ENCODE measurements at regions not wholly inside any gene's neighbourhood (a gene's known extent, or its start where the extent isn't known, plus 50 kb on each side); places are given as distances from the start of the nearest gene placed in this dataset.
A peak's percentile ranks its signal among the peaks of the same experiment; 100 is the strongest.
"Not testable (repeated sequence)": the region's sequence is repeated elsewhere in the genome, so short reads cannot be mapped to it uniquely, and the experiment has no call there.

DNA sequence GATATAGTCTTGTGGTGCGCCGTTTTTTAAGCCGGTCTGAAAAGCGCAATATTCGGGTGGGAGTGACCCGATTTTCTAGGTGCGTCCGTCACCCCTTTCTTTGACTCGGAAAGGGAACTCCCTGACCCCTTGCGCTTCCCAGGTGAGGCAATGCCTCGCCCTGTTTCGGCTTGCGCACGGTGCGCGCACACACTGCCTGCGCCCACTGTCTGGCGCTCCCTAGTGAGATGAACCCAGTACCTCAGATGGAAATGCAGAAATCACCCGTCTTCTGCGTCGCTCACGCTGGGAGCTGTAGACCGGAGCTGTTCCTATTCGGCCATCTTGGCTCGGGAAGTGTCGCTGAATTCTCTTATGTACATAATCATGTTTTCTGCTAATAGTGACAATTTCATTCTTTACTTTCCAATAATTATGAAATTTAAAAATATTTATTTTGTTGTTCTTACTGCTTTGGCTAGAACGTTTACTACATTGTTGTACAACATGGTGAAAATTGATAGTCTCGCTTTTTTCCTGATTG, 61.2 kb upstream of the MINDY3 start:
- DNase-seq: not testable (repeated sequence)

DNA sequence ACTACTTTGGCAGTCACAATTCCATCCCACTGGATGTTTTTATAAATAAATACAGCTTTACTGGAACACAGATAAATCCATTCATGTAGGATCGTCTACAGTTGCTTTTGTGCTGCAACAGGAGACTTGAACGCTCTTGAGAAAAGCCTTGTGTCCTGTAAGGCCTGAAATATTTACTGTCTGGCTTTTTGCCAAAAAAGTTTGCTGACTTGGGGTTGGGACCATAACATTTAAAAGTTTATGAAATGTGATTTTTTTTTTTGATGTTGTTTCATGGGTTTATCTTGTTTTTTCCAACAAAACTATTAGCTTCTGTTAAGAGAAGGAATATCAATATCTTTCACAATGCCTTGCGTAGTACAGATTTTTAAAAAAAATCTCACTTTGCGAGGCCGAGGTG, 71.1 kb upstream of the MINDY3 start:
- no peak for DNase-seq

DNA sequence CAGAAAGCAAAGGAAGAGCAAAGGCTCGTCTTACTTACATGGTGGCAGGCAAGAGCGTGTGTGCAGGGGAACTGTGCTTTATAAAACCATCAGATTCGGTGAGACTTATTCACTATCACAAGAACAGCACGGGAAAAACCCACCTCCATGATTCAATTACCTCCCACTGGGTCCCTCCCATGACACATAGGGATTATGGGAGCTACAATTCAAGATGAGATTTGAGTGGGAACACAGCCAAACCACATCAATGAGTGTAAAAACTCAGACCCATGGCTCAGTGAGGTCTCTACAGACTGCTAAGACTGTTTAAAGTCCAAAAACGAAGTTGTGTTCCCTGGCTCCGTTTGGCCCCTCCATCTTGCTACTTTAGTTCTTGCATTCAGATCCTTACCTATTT, 79.2 kb upstream of the MINDY3 start:
- DNase-seq: peak; percentile 0

DNA sequence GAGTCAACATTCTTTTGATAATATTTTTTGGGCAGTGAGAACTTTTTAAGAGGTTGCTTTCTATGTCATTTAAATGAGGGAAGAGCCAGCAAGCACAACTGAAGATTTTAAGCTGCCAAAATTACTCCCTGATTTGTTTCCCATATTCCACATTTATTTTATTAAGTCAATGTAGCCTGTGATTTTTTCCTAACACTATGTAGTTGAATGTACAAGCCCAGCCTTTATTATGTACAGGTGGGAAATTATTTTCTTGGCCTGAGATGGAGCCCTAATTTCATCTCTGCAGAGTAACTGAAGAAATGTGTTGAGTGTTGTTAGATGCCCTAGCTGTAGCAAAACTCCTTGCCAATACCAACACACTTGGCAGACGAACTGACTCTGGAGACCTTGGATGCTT, 83.1 kb upstream of the MINDY3 start:
- DNase-seq: no peak

DNA sequence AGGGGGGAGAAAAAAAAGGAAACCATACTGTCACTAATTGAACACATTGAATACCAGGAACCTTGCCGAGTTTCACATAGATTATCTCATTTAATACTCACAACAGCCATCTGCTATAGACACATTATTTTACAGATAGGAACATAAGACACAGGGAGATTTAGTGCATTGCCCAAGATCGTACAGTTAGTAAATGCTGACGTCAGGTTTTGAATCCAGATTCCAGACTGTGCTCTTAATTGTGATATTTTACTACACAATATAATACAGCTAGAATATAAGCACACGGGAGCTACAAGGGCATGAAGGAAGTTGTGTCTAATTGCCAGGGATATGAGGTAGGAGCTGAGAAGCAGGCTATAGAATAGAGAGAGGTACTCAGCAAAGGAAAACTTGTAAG, 93.9 kb upstream of the MINDY3 start:
- DNase-seq: no peak

DNA sequence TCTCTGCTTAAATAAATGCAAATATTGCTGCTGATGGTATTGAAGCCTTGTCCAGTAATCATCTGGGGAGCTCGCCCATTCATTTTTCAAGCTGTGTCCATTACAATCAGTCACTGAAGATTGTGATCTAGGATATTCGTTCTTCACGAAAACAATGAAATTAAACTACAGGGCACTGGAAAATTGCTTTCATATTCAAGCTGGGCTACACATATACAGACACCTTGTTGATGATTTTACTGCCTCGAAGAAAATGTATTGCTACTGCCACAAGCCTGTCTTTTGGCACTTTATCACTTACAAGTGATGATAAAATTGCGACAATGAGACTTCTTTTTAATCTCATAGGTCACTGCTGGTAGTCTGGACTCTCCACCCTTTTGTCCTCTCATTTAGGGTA, 100.0 kb upstream of the MINDY3 start:
- no peak for DNase-seq

DNA sequence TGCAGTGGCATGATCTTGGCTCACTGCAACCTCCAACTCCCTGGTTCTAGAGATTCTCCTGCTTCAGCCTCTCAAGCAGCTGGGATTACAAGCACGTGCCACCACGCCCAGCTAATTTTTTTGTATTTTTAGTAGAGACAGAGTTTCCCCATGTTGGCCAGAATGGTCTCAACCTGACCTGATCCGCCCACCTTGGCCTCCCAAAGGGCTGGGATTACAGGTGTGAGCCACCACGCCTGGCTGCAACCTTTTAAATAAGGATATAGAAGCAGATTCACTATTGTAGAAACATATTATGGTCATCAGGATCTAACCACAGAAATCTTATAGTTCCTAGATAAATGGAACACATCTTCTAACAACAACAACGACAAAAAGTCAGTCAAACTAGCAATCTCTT, 112.4 kb upstream of the MINDY3 start:
- DNase-seq: not testable (repeated sequence)

DNA sequence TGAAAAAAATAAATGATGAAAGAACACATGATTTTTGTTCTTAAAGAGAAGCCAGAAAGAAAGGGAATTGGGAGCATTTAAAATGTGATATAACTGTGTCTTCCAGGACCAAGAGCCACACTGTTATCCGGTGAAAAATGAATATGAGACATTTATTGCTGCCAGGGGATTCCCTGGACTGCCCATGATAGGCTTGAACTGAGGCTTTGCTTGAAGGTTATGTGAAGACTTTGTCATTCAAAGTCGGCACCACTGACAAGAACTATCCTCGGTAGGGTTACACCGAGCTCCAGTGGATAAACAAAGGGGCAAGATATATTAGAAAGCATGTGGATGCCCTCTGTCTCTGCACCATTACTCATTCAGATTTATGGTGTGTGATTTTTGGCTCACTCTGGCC, 125.4 kb upstream of the MINDY3 start:
- DNase-seq: no peak

DNA sequence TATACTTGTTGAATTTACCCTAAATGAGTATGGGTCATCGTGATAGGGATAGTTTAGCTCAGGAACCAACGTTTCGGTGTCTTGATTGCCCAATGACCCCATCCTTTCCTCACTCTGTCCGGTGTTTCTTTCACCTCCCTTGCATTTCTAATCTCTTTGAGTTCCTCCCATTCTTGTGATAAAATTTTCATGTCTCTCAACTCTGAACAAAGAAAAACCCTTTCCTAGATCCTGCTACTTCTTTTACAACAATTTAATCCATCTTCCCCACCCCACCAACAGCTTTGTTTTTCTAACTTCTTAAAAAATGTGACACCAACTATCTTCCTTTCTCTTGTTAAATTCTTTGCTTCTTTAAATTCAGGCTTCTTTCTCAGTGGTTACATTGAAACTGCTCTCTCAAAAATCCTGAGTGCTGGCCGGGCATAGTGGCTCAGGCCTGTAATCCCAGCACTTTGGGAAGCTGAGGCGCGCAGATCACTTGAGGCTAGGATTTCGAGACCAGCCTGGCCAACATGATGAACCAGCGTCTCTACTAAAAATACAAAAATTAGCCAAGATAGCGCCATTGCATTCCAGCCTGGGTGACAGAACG, 130.3 kb upstream of the MINDY3 start:
- no peak for DNase-seq

DNA sequence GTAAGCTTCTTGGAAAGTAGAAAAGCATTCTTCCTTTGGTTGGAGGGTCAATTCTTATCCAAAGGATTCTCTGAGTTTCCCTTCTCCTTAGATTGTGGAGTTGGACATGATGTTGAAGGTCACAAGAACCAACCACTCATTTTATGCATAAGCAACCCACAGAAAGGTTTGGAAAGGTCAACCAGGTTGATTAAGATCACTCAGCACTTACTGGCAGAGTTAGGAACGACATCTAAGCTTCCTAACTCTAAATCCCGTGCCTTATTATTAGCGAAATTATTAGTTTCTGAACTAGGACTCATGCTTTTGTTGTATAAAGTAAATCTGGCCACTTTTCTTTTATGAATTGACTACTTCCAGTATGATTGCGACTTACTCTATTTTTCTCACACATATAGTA, 137.0 kb upstream of the MINDY3 start:
- no peak for DNase-seq

DNA sequence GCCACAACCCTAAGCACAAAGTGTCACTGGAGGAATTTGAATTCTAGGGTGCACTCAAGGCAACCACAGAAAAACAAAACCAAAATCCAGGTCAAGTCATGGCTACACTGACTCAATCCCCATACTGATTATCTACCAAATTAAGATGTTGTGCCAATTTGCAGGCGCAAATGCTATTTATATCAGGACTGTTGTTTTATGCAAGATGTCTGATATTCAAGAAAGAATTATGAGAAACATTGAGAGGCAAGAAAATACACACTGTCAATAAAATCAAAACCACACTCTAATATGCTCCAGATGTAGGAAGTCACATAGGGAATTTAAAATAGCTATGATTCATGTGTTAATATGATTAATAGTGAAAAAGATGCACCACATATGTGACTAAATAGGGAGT, 141.3 kb upstream of the MINDY3 start:
- DNase-seq: no peak

DNA sequence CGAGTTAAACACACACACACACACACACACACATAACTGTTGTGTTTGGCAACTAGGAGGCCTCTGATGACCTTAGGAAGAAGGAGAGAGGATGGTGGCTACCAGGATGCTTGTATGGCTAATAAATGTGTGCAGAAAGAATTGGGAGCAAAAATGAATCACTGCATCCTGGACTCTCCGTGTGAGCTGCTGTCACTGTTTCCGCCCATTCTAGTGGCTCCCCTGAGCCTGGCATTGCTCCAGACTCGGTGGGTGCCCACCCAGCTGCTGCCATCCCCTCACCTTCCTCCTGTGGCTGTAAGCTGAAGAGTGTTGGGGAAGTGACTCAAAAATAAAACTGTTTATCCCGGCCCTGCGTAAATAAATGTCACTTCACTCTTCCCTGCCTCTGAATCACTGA, 149.5 kb upstream of the MINDY3 start:
- no peak for DNase-seq

DNA sequence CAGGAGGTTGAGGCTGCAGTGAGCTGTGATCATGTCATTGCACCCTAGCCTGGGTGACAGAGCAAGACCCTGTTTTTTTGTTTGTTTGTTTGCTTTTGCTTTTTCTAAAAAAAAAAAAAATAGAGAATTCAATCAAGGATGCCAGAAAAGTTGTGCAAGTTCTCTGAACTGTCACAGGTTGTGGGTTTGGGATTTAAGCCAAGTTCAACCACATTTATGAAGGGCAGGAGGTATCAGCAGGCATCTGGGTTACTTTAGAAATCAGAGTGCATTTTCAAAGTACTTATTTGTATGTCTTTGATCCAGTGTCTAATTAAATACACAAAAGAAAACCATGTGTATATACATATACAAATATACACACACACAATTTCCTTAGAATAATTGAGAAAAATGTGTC, 151.2 kb upstream of the MINDY3 start:
- DNase-seq: no peak

DNA sequence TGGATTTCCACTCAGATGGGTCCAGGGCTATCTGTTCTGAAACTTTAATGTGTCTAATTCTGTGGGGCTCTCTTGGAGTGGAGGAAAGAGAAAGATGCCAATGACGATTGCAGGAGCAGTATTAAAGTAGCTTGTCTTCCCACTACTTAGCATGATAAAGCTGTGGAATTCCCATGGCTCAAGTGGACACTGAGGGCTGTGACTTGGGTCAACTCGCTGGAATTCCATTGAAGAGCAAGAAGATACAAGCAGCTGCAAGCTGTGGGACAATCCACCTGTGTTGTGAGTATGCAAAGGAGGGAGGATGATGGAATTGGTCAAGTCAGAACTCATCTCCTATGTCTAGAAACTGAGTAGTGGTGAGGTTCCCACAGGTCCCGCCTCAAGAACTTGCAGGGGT, 154.2 kb upstream of the MINDY3 start:
- no peak for DNase-seq

DNA sequence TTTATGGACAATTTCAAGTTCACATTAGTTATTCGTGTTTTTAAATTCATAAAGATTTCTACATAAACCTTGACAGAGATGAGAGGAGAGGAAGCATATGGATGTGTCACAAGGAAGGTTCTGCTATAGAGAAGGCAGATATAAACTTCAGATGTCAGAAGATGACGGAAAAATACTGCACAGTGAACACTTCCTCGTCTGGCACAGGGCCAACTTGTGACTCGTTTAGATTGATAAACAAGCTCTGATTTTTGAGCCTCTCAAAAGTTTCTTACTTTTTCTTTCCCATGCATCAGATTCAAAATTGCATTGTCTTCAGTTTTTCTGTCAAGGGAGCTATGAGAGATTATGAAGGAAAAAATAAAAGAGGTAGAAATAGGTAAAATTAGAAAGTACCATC, 156.4 kb upstream of the MINDY3 start:
- no peak for DNase-seq

DNA sequence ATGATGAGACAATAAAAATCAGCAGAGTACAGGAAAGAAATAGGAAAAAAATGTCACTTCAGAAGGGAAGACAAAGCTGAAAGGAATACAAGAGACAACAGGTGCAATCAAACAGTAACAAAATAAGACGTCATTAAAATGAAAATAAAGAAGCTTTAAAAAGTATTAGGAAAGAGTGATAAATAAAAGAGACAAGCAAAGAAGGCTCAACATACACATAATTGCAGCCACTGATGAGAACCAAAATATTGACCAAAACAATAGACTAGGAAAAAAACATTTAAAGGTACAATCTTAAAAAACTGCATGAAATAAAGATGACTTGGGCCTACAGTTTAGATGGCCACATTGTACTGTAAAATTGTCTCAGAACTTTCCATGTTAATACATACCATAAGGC, 160.5 kb upstream of the MINDY3 start:
- no peak for DNase-seq

DNA sequence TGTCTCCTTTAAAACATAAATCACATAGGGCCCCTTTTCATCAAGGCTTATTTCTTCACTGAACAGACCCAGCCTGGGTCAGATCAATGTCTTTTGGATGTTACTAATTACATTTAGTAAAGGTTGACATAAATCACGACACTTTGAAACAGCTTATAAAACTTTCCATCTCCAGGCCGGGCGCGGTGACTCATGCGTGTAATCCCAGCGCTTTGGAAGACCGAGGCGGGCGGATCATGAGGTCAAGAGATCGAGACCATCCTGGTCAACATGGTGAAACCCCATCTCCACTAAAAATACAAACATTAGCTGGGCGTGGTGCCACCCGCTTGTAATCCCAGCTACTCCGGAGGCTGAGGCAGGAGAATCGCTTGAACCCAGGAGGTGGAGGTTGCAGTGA, 166.5 kb upstream of the MINDY3 start:
- DNase-seq: not testable (repeated sequence)

DNA sequence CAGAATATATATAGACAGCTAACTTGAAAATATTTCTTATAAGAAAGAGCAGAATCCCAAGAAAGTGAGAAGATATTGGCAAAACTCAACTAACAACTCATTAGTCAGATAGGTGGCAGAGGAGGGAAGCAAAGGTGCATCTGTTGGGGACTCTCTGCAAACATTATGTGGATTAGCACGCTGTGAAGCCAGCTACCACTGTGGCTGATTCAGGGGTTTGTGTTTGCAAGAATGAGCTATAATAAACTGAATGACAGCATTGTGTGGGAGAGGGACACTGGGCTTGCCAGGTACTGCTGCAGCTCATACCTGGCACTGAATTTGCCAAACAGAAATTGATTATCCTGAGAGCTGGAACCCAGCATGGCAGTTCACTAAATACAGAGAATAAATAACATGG, 170.3 kb upstream of the MINDY3 start:
- DNase-seq: no peak

DNA sequence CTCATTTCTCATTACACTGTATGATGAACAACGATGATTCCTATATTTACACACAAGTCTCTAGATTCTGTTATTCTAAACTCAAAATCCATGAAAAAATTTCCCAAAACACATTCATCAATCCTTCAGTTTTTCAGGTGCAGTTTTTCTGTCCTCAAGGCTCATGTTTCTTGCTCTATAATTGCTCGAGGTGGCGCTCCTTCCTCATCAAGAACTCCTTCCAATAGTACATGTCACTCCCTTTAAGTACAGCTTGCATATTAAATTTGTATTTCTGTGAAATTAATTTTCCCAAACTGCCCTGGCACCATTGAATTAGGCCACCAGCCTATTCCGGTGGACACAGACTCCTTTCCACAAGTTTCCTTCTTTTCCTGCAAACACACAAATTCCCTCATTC, 188.7 kb upstream of the MINDY3 start:
- no peak for DNase-seq

DNA sequence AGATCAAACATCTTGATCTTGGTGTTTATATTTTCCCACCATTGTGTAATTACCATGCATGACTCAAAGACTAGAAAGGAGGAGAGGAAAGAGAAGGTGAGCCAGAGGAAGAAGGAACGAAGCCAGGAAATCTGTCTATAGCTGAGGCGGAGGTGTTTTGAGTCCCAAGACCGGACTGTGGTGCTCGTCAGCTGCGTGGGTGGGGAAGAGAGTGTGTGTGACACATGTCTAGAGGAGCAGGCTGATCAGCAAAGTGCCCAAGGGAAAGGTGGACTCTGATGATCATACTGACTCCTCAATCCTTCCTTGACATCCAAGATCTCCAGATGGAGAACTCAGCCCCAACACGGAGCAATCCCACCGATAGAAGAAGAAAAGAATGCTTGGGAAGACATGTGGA, 189.5 kb upstream of the MINDY3 start:
- DNase-seq: no peak

DNA sequence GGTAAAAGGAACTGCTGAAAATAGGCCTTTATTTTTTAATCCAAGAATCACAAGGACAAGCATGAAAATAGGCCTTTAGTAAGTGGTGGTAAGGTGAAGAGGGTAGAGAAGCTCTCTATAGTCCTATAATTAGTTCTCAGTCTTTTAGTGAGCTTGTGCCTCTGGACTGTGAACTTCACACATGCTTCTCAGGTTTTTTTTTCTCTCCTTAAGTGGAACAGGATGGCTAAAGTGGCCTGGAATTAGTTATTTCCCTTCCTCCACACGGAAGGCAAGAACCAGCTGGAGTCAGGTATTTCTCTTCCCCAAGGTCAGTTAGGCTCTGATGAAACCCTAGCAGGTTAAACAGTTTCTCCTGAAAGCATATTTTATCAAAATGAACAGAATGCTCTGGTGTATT, 203.0 kb upstream of the MINDY3 start:
- DNase-seq: no peak

DNA sequence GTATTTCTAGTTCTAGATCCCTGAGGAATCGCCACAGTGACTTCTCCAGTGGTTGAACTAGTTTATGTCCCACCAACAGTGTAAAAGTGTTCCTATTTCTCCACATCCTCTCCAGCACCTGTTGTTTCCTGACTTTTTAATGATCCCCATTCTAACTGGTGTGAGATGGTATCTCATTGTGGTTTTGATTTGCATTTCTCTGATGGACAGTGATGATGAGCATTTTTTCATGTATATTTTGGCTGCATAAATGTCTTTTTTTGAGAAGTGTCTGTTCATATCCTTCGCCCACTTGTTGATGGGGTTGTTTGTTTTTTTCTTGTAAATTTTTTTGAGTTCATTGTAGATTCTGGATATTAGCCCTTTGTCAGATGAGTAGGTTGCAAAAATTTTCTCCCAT, 223.2 kb upstream of the MINDY3 start:
- not testable (repeated sequence) for DNase-seq

DNA sequence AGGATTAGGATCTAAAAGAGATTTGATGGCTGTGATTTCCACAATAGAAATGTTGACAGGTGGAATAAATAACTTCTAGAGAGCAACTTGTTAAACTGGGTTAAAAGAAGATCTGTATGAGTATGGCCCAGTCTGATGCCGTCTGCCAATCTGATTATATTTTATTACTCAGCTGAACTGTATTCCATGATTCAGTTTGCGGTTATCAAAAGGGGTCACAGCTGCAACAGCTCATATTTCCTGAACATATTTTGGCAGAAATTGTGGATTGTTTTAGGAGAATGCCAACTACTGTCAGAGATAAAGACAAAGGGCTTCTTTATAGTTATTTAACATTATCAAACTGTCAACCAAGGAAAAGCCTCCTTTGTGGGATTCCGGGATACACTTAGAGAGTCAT, 244.8 kb upstream of the MINDY3 start:
- DNase-seq: no peak

DNA sequence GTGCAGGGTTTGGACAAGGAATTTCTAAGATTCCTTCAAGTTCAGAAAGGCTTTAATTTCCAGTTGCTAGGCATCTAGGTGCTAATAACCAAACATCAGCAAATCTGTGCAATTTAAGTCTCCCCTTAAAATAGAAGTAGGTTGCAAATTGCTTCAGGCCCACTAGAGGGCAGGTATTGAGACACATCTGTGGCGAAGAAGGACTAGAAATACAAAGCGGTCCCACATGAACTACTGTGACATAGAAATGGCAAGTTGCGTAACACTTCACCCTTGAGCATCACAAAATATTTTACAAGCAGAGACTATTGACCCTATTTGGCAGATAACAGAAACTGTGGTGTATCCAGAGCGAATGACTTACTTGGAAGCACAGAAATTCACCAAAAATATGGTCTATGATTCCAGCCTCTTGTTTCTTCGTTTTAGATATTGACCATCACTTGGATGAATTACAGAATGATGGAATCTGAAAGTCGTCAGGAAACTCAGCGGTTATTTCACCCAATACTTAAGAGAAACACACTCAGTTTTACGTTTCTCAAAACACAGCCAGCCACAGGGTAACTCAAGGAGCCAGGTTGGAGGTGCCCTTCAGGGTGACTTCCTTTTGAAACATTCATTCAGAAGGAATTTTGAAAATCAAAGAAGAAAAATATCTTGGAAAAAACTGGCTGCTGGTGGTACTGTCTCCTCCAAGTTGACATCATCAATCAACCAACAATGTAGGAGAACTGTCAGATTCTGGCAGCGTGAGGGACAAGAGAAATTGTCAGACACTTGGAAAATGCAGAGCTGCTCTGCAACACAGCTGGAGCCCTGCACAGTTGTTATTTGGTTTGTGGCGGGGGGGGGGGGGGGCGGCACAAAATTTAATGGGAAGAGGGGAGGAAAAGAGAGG, 256.3 kb upstream of the MINDY3 start:
- peak; percentile 10 for DNase-seq

DNA sequence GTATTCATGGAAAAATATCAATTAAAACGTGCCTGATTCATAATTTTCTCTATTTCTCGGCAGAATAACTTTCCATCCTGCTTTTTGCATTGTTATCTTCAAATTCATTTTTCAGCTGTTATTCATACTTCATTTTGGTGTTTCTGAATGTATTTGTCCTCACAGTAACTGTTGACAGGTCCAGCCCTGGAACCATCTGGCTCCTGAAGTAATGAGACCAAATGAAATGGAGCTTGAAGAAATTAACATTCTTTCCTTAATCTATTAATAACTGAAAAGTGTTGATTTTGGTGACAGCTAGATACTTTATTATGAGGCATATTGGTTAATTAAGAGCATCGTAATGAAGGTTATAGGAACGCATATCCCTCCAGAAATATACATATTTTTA, 257.0 kb upstream of the MINDY3 start:
- DNase-seq: no peak
